ENCODE measurements at regions not wholly inside any gene's neighbourhood (a gene's known extent, or its start where the extent isn't known, plus 50 kb on each side); places are given as distances from the start of the nearest gene placed in this dataset.

DNA sequence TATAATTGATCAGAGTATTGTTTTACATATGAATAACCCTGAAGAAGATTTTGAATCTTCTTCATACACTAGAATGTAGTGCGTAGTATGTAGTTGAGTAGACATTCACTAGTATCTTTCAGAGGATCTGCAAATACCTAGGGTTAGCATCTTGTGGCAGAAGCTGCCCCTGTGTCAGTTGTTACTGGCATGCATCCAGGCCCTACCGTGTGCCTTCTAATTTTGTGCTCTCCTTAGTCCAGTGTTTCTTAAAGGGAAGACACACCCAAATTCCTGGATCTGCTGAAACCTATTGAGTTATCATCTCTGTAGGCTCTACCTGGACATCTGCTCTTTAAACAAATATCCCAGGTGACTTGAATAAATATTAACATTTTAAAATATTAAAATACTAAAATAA, 99.7 kb upstream of the SERTAD2 start (continued):
- TF ChIP-seq, protein P1, sequence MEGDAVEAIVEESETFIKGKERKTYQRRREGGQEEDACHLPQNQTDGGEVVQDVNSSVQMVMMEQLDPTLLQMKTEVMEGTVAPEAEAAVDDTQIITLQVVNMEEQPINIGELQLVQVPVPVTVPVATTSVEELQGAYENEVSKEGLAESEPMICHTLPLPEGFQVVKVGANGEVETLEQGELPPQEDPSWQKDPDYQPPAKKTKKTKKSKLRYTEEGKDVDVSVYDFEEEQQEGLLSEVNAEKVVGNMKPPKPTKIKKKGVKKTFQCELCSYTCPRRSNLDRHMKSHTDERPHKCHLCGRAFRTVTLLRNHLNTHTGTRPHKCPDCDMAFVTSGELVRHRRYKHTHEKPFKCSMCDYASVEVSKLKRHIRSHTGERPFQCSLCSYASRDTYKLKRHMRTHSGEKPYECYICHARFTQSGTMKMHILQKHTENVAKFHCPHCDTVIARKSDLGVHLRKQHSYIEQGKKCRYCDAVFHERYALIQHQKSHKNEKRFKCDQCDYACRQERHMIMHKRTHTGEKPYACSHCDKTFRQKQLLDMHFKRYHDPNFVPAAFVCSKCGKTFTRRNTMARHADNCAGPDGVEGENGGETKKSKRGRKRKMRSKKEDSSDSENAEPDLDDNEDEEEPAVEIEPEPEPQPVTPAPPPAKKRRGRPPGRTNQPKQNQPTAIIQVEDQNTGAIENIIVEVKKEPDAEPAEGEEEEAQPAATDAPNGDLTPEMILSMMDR (IDR thresholded peaks at IDR 0.05; ENCODE audit: control extremely low read depth in 1 of 3, insufficient read depth in 1 of 3, low read depth in 1 of 3, low read length in 3 of 3): no peak
- TF ChIP-seq, protein P2, sequence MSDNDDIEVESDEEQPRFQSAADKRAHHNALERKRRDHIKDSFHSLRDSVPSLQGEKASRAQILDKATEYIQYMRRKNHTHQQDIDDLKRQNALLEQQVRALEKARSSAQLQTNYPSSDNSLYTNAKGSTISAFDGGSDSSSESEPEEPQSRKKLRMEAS (IDR thresholded peaks at IDR 0.05): no peak
- TF ChIP-seq KDM5A (IDR thresholded peaks at IDR 0.05; ENCODE audit: low read length): no peak
- TF ChIP-seq, protein P3, sequence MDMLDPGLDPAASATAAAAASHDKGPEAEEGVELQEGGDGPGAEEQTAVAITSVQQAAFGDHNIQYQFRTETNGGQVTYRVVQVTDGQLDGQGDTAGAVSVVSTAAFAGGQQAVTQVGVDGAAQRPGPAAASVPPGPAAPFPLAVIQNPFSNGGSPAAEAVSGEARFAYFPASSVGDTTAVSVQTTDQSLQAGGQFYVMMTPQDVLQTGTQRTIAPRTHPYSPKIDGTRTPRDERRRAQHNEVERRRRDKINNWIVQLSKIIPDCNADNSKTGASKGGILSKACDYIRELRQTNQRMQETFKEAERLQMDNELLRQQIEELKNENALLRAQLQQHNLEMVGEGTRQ (IDR thresholded peaks at IDR 0.05; ENCODE audit: low read length): no peak
- TF ChIP-seq NRF1 (IDR thresholded peaks at IDR 0.05; ENCODE audit: low read depth, low read length): no peak
- TF ChIP-seq CREB1 (IDR thresholded peaks at IDR 0.05): no peak
- no peak for TF ChIP-seq SP1 (IDR thresholded peaks at IDR 0.05; ENCODE audit: low read depth, low read length)
- TF ChIP-seq SUZ12 (IDR thresholded peaks at IDR 0.05; ENCODE audit: low read length): no peak

Measured in H1 (cell line).